ENCODE measurements at regions not wholly inside any gene's neighbourhood (a gene's known extent, or its start where the extent isn't known, plus 50 kb on each side); places are given as distances from the start of the nearest gene placed in this dataset.

- TF ChIP-seq CTCF (IDR thresholded peaks at IDR 0.05) (no peak), MAX (CRISPR knock-in tag; IDR thresholded peaks at IDR 0.05) (no peak), CBFB (CRISPR knock-in tag; IDR thresholded peaks at IDR 0.05; ENCODE audit: low read depth) (no peak), SMAD4 (CRISPR knock-in tag; IDR thresholded peaks at IDR 0.05) (no peak), ELF4 (CRISPR knock-in tag; IDR thresholded peaks at IDR 0.05; ENCODE audit: low read depth) (no peak)
Observed at GRCh38 chr18:63051928-63052327, 267.6 kb downstream of the BCL2 start.
